Tibial artery (tissue), 4 donors: ENCODE measurements at regions not wholly inside any gene's neighbourhood (a gene's known extent, or its start where the extent isn't known, plus 50 kb on each side); places are given as distances from the start of the nearest gene placed in this dataset.

Experiments used
- DNase-seq, 2 donors: peaks; one replicate each; pipeline ENCODE4 v3.0.0-alpha.2; 2019
- H3K27ac ChIP-seq, 2 donors: fragments of 200-600 bp; sonication (generic) in 1 of 2; 1 replicate in 1 of 2; 2 replicates in 1 of 2; pipeline ENCODE4 v1.5.1; 2018 to 2019; ENCODE audit warnings: mild to moderate bottlenecking in 1 of 2
- H3K27me3 ChIP-seq, 2 donors: fragments of 200-600 bp; sonication (generic) in 1 of 2; one replicate each; pipeline versions ENCODE4 v1.5.1 to v1.6.0; 2016 to 2019
- H3K36me3 ChIP-seq, 3 donors: fragments of 200-600 bp; sonication (generic) in 2 of 3; one replicate each; pipeline ENCODE4 v1.5.1; 2016 to 2019; ENCODE audit warnings: mild to moderate bottlenecking in 2 of 3
- H3K4me1 ChIP-seq, 4 donors: fragments of 200-600 bp; sonication (generic) in 2 of 4; 1 replicate in 3 of 4; 2 replicates in 1 of 4; pipeline ENCODE4 v1.5.1; 2016 to 2019
- H3K4me3 ChIP-seq, 2 donors: fragments of 200-600 bp; sonication (generic) in 1 of 2; 1 replicate in 1 of 2; 2 replicates in 1 of 2; pipeline ENCODE4 v1.5.1; 2018 to 2019; ENCODE audit warnings: mild to moderate bottlenecking in 2 of 2
- H3K9me3 ChIP-seq, 3 donors: fragments of 200-600 bp; sonication (generic) in 1 of 3; one replicate each; pipeline ENCODE4 v1.5.1; 2016 to 2019
- CTCF ChIP-seq, 2 experiments: fragments of 200-600 bp in 1 of 2; fragments of 450-650 bp in 1 of 2; IDR thresholded peaks; one replicate each; pipeline ENCODE4 v1.5.1; 2017 to 2019; ENCODE audit warnings: antibody characterized with exemption in 2 of 2, mild to moderate bottlenecking in 1 of 2, moderate library complexity in 1 of 2
- intact Hi-C: fragments of 100-400 bp; cut with DNase I; formaldehyde crosslinking; loops from one replicate; pipeline ENCODE4 v1.15.0; 2023; ENCODE audit warnings: low total_unique reads

GRCh38 chr5:145157841-145158240 lies 677.3 kb downstream of the PRELID2 start:
- intact Hi-C loops = no loop called here
- Histone ChIP-seq H3K27ac (no peak overlapping the region), H3K4me3 (no peak overlapping the region), H3K9me3 (no peaks in the 10 kb centered on the region), H3K36me3 (no peaks in the 10 kb centered on the region), H3K27me3 (no peaks in the 10 kb centered on the region), H3K4me1 (no peaks in the 10 kb centered on the region)
- TF ChIP-seq CTCF (IDR thresholded peaks at IDR 0.05) = no peak
- no peak for DNase-seq

- TF ChIP-seq CTCF (IDR thresholded peaks at IDR 0.05) = no peak
- no peak for DNase-seq
- Histone ChIP-seq H3K36me3 (no peaks in the 10 kb centered on the region), H3K4me3 (no peak overlapping the region), H3K27me3 (no peaks in the 10 kb centered on the region), H3K9me3 (no peaks in the 10 kb centered on the region), H3K4me1 (no peaks in the 10 kb centered on the region), H3K27ac (no peak overlapping the region)
- intact Hi-C loops = no loop called here
These were observed 693.6 kb downstream of the PRELID2 start for GRCh38 chr5:145141534-145141933.

GRCh38 chr5:145130996-145131395 lies 704.1 kb downstream of the PRELID2 start:
- H3K36me3 ChIP-seq = no peaks in the 10 kb centered on the region
- H3K4me1 ChIP-seq = no peaks in the 10 kb centered on the region
- no peaks in the 10 kb centered on the region for H3K9me3 ChIP-seq
- intact Hi-C loops = no loop called here
- H3K27ac ChIP-seq = no peak overlapping the region
- H3K4me3 ChIP-seq = no peak overlapping the region
- no peak for TF ChIP-seq CTCF (IDR thresholded peaks at IDR 0.05)
- H3K27me3 ChIP-seq = no peaks in the 10 kb centered on the region
- no peak for DNase-seq

GRCh38 chr5:145129797-145130196 lies 705.3 kb downstream of the PRELID2 start:
- intact Hi-C loops = no loop called here
- H3K27me3 ChIP-seq = no peaks in the 10 kb centered on the region
- H3K27ac ChIP-seq = no peak overlapping the region
- no peak overlapping the region for H3K4me3 ChIP-seq
- no peaks in the 10 kb centered on the region for H3K4me1 ChIP-seq
- no peak for TF ChIP-seq CTCF (IDR thresholded peaks at IDR 0.05)
- no peaks in the 10 kb centered on the region for H3K9me3 ChIP-seq
- DNase-seq = no peak
- H3K36me3 ChIP-seq = no peaks in the 10 kb centered on the region

- no peaks in the 10 kb centered on the region for H3K27me3 ChIP-seq
- intact Hi-C loops = loop anchor here (5.0 kb wide), 1 partner anchor 682 kb away; no protein-coding TSS in a partner anchor
- no peaks in the 10 kb centered on the region for H3K9me3 ChIP-seq
- no peak for TF ChIP-seq CTCF (IDR thresholded peaks at IDR 0.05)
- H3K36me3 ChIP-seq = no peaks in the 10 kb centered on the region
- no peak overlapping the region for H3K27ac ChIP-seq
- no peaks in the 10 kb centered on the region for H3K4me1 ChIP-seq
- DNase-seq = no peak
- H3K4me3 ChIP-seq = no peak overlapping the region
These were observed 710.3 kb downstream of the PRELID2 start for GRCh38 chr5:145124806-145125205.

GRCh38 chr5:145118611-145119010 lies 716.5 kb downstream of the PRELID2 start:
- no peaks in the 10 kb centered on the region for H3K4me1 ChIP-seq
- intact Hi-C loops = no loop called here
- no peak for TF ChIP-seq CTCF (IDR thresholded peaks at IDR 0.05)
- H3K27ac ChIP-seq = no peak overlapping the region
- H3K4me3 ChIP-seq = no peak overlapping the region
- H3K36me3 ChIP-seq = no peaks in the 10 kb centered on the region
- no peaks in the 10 kb centered on the region for H3K9me3 ChIP-seq
- no peak for DNase-seq
- no peaks in the 10 kb centered on the region for H3K27me3 ChIP-seq
